ENCODE measurements at regions not wholly inside any gene's neighbourhood (a gene's known extent, or its start where the extent isn't known, plus 50 kb on each side); places are given as distances from the start of the nearest gene placed in this dataset.
A peak's percentile ranks its signal among the peaks of the same experiment; 100 is the strongest.
"Not testable (repeated sequence)": the region's sequence is repeated elsewhere in the genome, so short reads cannot be mapped to it uniquely, and the experiment has no call there.

- no peak for DNase-seq (ENCODE audit: low spot score)
Observed at GRCh38 chr12:5096241-5096924, 52.7 kb downstream of the KCNA5 start.

GRCh38 chr12:5097786-5098185 is 54.1 kb downstream of the KCNA5 start:
- no peak for DNase-seq (ENCODE audit: low spot score)

GRCh38 chr12:5099136-5099535 is 55.5 kb downstream of the KCNA5 start:
- DNase-seq (ENCODE audit: low spot score), result no peak

- DNase-seq (ENCODE audit: low spot score), result no peak
Observed at GRCh38 chr12:5099591-5099990, 55.9 kb downstream of the KCNA5 start.

- DNase-seq (ENCODE audit: low spot score), result no peak
Observed at GRCh38 chr12:5101686-5102085, 58.0 kb downstream of the KCNA5 start.

- no peak for DNase-seq (ENCODE audit: low spot score)
Observed at GRCh38 chr12:5102261-5102789, 58.6 kb downstream of the KCNA5 start.

- DNase-seq (ENCODE audit: low spot score), result no peak
Observed at GRCh38 chr12:5102806-5103205, 59.1 kb downstream of the KCNA5 start.

GRCh38 chr12:5110345-5110744 is 66.7 kb downstream of the KCNA5 start:
- no peak for DNase-seq (ENCODE audit: low spot score)

- DNase-seq (ENCODE audit: low spot score), result no peak
Observed at GRCh38 chr12:5114436-5114835, 70.8 kb downstream of the KCNA5 start.

GRCh38 chr12:5121784-5122183 is 78.1 kb downstream of the KCNA5 start:
- not testable (repeated sequence) for DNase-seq (ENCODE audit: low spot score)

GRCh38 chr12:5122256-5122831 is 78.7 kb downstream of the KCNA5 start:
- not testable (repeated sequence) for DNase-seq (ENCODE audit: low spot score)

GRCh38 chr12:5123921-5124320 is 80.2 kb downstream of the KCNA5 start:
- DNase-seq (ENCODE audit: low spot score), result no peak

GRCh38 chr12:5124401-5124800 is 80.7 kb downstream of the KCNA5 start:
- DNase-seq (ENCODE audit: low spot score), result no peak

- DNase-seq (ENCODE audit: low spot score), result no peak
Observed at GRCh38 chr12:5134861-5135525, 91.3 kb downstream of the KCNA5 start.

GRCh38 chr12:5138256-5138655 is 94.6 kb downstream of the KCNA5 start:
- no peak for DNase-seq (ENCODE audit: low spot score)

GRCh38 chr12:5138845-5139244 is 95.2 kb downstream of the KCNA5 start:
- no peak for DNase-seq (ENCODE audit: low spot score)

- DNase-seq (ENCODE audit: low spot score), result no peak
Observed at GRCh38 chr12:5139751-5140150, 96.1 kb downstream of the KCNA5 start.

GRCh38 chr12:5140190-5140589 is 96.5 kb downstream of the KCNA5 start:
- DNase-seq (ENCODE audit: low spot score), result no peak

- no peak for DNase-seq (ENCODE audit: low spot score)
Observed at GRCh38 chr12:5148880-5149279, 105.2 kb downstream of the KCNA5 start.

GRCh38 chr12:5154091-5154490 is 110.4 kb downstream of the KCNA5 start:
- DNase-seq (ENCODE audit: low spot score), result peak; percentile 79

GRCh38 chr12:5155866-5156265 is 112.2 kb downstream of the KCNA5 start:
- no peak for DNase-seq (ENCODE audit: low spot score)

- DNase-seq (ENCODE audit: low spot score), result no peak
Observed at GRCh38 chr12:5160827-5161226, 117.1 kb downstream of the KCNA5 start.

- no peak for DNase-seq (ENCODE audit: low spot score)
Observed at GRCh38 chr12:5163661-5164060, 120.0 kb downstream of the KCNA5 start.

Measured in ecto neural progenitor cell (in vitro differentiated cells).